Hepatocyte (in vitro differentiated cells): ENCODE measurements at regions not wholly inside any gene's neighbourhood (a gene's known extent, or its start where the extent isn't known, plus 50 kb on each side); places are given as distances from the start of the nearest gene placed in this dataset.

Source experiments
- DNase-seq: peaks from one replicate; pipeline ENCODE4 v3.0.0-alpha.2; 2016; ENCODE audit warnings: low spot score
- H2AFZ ChIP-seq: fragments of 200-600 bp; sonication (generic); 2 replicates; pipeline ENCODE4 v1.6.0; 2016; ENCODE audit warnings: antibody characterized with exemption, mild to moderate bottlenecking
- H3K27ac ChIP-seq: fragments of 200-600 bp; sonication (generic); 2 replicates; pipeline ENCODE4 v1.5.1; 2016; ENCODE audit warnings: mild to moderate bottlenecking
- H3K27me3 ChIP-seq: fragments of 200-600 bp; sonication (generic); 2 replicates; pipeline ENCODE4 v1.6.1; 2016
- H3K36me3 ChIP-seq: fragments of 200-600 bp; sonication (generic); replicated peaks from 2 replicates; pipeline ENCODE4 v1.5.1; 2016; ENCODE audit warnings: low read depth; ENCODE audit not compliant: insufficient read depth
- H3K4me1 ChIP-seq: fragments of 200-600 bp; sonication (generic); 2 replicates; pipeline ENCODE4 v1.5.1; 2016; ENCODE audit warnings: mild to moderate bottlenecking, moderate library complexity; ENCODE audit not compliant: insufficient read depth
- H3K4me2 ChIP-seq: fragments of 200-600 bp; sonication (generic); 2 replicates; pipeline ENCODE4 v1.6.0; 2016
- H3K4me3 ChIP-seq: fragments of 200-600 bp; sonication (generic); 2 replicates; pipeline ENCODE4 v1.5.1; 2016; ENCODE audit warnings: mild to moderate bottlenecking
- H3K79me2 ChIP-seq: fragments of 200-600 bp; sonication (generic); 2 replicates; pipeline ENCODE4 v1.6.0; 2017; ENCODE audit warnings: mild to moderate bottlenecking
- H3K9me2 ChIP-seq: fragments of 200-600 bp; sonication (generic); replicated peaks from 2 replicates; pipeline ENCODE4 v1.6.0; 2017; ENCODE audit warnings: mild to moderate bottlenecking; ENCODE audit not compliant: insufficient read depth
- H3K9me3 ChIP-seq: fragments of 200-600 bp; sonication (generic); 2 replicates; pipeline ENCODE4 v1.5.1; 2016; ENCODE audit warnings: low read depth, mild to moderate bottlenecking
- H4K20me1 ChIP-seq: fragments of 200-600 bp; sonication (generic); 2 replicates; pipeline ENCODE4 v1.6.0; 2016; ENCODE audit warnings: mild to moderate bottlenecking; ENCODE audit not compliant: insufficient read depth, poor library complexity, severe bottlenecking
- EZH2 ChIP-seq: fragments of 200-600 bp; sonication (generic); IDR thresholded peaks from 2 replicates; pipeline ENCODE4 v1.6.1; 2016; ENCODE audit warnings: antibody characterized with exemption, mild to moderate bottlenecking, borderline replicate concordance
- EZH2phosphoT487 ChIP-seq: fragments of 200-600 bp; sonication (generic); IDR thresholded peaks from one replicate; pipeline ENCODE4 v1.6.1; 2018; ENCODE audit warnings: antibody characterized with exemption, mild to moderate bottlenecking, low read depth, moderate library complexity; ENCODE audit not compliant: unreplicated experiment, severe bottlenecking
- WGBS: methylation state at CpG from one replicate; pipeline ENCODE4 v1.1.6; 2016; ENCODE audit warnings: low lambda C conversion rate; ENCODE audit errors: missing lambda C conversion rate; 5-methylcytosine and 5-hydroxymethylcytosine counted together
- TF ChIP-seq, protein P1 (sequence below): fragments of 200-600 bp; sonication (generic); IDR thresholded peaks from 2 replicates; pipeline ENCODE4 v1.5.1; 2016; ENCODE audit warnings: antibody characterized with exemption, mild to moderate bottlenecking; ENCODE audit not compliant: poor library complexity

- no peaks in the 10 kb centered on the region for H3K9me2 ChIP-seq
- no peaks in the 10 kb centered on the region for H3K27me3 ChIP-seq
- no peaks in the 10 kb centered on the region for H3K36me3 ChIP-seq
- no peaks in the 10 kb centered on the region for H4K20me1 ChIP-seq
- H3K9me3 ChIP-seq, result no peaks in the 10 kb centered on the region
- no peaks in the 10 kb centered on the region for H3K79me2 ChIP-seq
- no peak overlapping the region for H2AFZ ChIP-seq
- H3K4me1 ChIP-seq, result no peaks in the 10 kb centered on the region
- no peak overlapping the region for H3K4me2 ChIP-seq
- no peak for TF ChIP-seq EZH2
- no peak for TF ChIP-seq EZH2phosphoT487
- TF ChIP-seq, protein P1, sequence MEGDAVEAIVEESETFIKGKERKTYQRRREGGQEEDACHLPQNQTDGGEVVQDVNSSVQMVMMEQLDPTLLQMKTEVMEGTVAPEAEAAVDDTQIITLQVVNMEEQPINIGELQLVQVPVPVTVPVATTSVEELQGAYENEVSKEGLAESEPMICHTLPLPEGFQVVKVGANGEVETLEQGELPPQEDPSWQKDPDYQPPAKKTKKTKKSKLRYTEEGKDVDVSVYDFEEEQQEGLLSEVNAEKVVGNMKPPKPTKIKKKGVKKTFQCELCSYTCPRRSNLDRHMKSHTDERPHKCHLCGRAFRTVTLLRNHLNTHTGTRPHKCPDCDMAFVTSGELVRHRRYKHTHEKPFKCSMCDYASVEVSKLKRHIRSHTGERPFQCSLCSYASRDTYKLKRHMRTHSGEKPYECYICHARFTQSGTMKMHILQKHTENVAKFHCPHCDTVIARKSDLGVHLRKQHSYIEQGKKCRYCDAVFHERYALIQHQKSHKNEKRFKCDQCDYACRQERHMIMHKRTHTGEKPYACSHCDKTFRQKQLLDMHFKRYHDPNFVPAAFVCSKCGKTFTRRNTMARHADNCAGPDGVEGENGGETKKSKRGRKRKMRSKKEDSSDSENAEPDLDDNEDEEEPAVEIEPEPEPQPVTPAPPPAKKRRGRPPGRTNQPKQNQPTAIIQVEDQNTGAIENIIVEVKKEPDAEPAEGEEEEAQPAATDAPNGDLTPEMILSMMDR, result no peak
- 78% methylated on average over 8 of the region's 8 CpGs for WGBS
- no peak for DNase-seq
- no peak overlapping the region for H3K4me3 ChIP-seq
- H3K27ac ChIP-seq, result no peak overlapping the region
These were observed 54.4 kb downstream of the ZNF503 start for GRCh38 chr10:75347186-75347585.

GRCh38 chr10:75345738-75346137 is 55.8 kb downstream of the ZNF503 start:
- Histone ChIP-seq H3K9me3 (no peaks in the 10 kb centered on the region), H3K27ac (no peak overlapping the region), H3K36me3 (no peaks in the 10 kb centered on the region), H3K9me2 (no peaks in the 10 kb centered on the region), H3K79me2 (no peaks in the 10 kb centered on the region), H4K20me1 (no peaks in the 10 kb centered on the region), H3K4me1 (no peaks in the 10 kb centered on the region), H3K4me2 (no peak overlapping the region), H3K27me3 (no peaks in the 10 kb centered on the region), H2AFZ (no peak overlapping the region), H3K4me3 (no peak overlapping the region)
- no peak for TF ChIP-seq EZH2
- TF ChIP-seq, protein P1, result no peak
- TF ChIP-seq EZH2phosphoT487, result no peak
- no peak for DNase-seq
- WGBS, result 88% methylated on average over 6 of the region's 6 CpGs

DNA sequence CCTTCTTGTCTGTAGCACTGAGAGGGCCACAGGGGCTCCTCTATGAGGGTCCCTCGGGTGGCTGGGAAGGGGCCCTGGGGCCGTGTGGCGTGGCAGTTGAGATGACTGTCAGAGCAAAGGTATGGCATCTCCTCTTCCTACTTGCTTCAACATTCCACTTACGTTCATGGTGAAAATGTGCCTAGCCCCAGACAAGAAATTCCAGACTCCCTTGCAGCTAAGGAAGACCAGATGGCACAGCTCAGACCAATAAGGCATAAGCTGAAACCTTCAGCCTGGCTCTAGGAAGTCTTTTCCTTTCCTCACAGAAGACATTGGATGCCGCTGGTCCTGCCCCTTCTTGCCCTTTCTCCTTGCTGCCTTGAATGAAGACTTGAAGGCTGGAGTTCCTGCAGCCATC is 57.4 kb downstream of the ZNF503 start:
- no peak for TF ChIP-seq EZH2
- no peak for TF ChIP-seq EZH2phosphoT487
- TF ChIP-seq, protein P1, result no peak
- Histone ChIP-seq H3K4me1 (no peaks in the 10 kb centered on the region), H3K27me3 (no peaks in the 10 kb centered on the region), H3K79me2 (no peaks in the 10 kb centered on the region), H3K9me3 (no peaks in the 10 kb centered on the region), H3K27ac (no peak overlapping the region), H4K20me1 (no peaks in the 10 kb centered on the region), H3K4me3 (no peak overlapping the region), H3K9me2 (no peaks in the 10 kb centered on the region), H2AFZ (no peak overlapping the region), H3K36me3 (no peaks in the 10 kb centered on the region), H3K4me2 (no peak overlapping the region)
- DNase-seq, result no peak
- 91% methylated on average over 5 of the region's 5 CpGs for WGBS

- no peaks in the 10 kb centered on the region for H3K9me2 ChIP-seq
- H3K79me2 ChIP-seq, result no peaks in the 10 kb centered on the region
- no peak for TF ChIP-seq EZH2
- no peak for TF ChIP-seq EZH2phosphoT487
- TF ChIP-seq, protein P1, result no peak
- no peak overlapping the region for H3K4me2 ChIP-seq
- no peaks in the 10 kb centered on the region for H3K27me3 ChIP-seq
- H3K4me1 ChIP-seq, result no peaks in the 10 kb centered on the region
- H3K4me3 ChIP-seq, result no peak overlapping the region
- H2AFZ ChIP-seq, result no peak overlapping the region
- no peaks in the 10 kb centered on the region for H3K36me3 ChIP-seq
- H3K9me3 ChIP-seq, result no peaks in the 10 kb centered on the region
- no peak overlapping the region for H3K27ac ChIP-seq
- DNase-seq, result no peak
- 60% methylated on average over 5 of the region's 5 CpGs for WGBS
- H4K20me1 ChIP-seq, result no peaks in the 10 kb centered on the region
These were observed 59.2 kb downstream of the ZNF503 start for GRCh38 chr10:75342397-75342796.
